ENCODE measurements at regions not wholly inside any gene's neighbourhood (a gene's known extent, or its start where the extent isn't known, plus 50 kb on each side); places are given as distances from the start of the nearest gene placed in this dataset.

DNA sequence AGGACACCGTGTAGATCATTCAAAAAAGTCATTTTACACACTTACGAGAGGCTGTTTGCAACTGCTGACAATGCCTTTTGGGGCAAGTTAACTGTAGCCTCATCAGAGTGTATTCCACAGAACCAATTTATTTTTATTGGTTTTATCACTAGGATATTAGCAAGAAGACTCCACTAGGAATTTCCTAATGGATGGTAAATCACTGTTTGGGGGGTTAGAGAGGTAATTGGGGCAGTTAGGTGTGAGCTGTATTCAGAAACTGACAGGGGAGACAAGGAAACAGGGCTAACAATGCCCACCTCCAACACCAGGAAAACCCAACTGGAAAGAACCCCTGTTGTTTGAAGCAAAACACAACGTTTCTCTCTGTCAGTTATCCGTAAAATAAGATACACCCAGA lies 383.0 kb upstream of the SHH start:
- intact Hi-C loops (cut with micrococcal nuclease), result no loop called here
- no peaks in the 10 kb centered on the region for H3K4me1 ChIP-seq (ENCODE audit: control insufficient read depth, insufficient read depth, low read length)
- no peaks in the 10 kb centered on the region for H3K27me3 ChIP-seq (ENCODE audit: control insufficient read depth, insufficient read depth, low read length)
- ATAC-seq, result no peak
- no peak overlapping the region for H3K27ac ChIP-seq (ENCODE audit: low read length)
- no peaks in the 10 kb centered on the region for H3K36me3 Mint-ChIP-seq
- H3K36me3 ChIP-seq (ENCODE audit: control insufficient read depth, insufficient read depth, low read length), result no peaks in the 10 kb centered on the region
- no peak for TF ChIP-seq CTCF (IDR thresholded peaks at IDR 0.05)
- WGBS (ENCODE audit: insufficient coverage), result 62% methylated on average over 4 of the region's 4 CpGs
- no peak for DNase-seq
- no peak overlapping the region for H3K4me3 Mint-ChIP-seq
- no peaks in the 10 kb centered on the region for H3K9me3 ChIP-seq (ENCODE audit: control insufficient read depth, insufficient read depth, low read length)
- no peaks in the 10 kb centered on the region for H3K27me3 Mint-ChIP-seq (ENCODE audit: low read depth in 2 of 2)
- H3K27ac Mint-ChIP-seq, result no peak overlapping the region
- H3K4me1 Mint-ChIP-seq, result no peaks in the 10 kb centered on the region
- no peak overlapping the region for H3K4me3 ChIP-seq (ENCODE audit: low read length)
- no peaks in the 10 kb centered on the region for H3K9me3 Mint-ChIP-seq

DNA sequence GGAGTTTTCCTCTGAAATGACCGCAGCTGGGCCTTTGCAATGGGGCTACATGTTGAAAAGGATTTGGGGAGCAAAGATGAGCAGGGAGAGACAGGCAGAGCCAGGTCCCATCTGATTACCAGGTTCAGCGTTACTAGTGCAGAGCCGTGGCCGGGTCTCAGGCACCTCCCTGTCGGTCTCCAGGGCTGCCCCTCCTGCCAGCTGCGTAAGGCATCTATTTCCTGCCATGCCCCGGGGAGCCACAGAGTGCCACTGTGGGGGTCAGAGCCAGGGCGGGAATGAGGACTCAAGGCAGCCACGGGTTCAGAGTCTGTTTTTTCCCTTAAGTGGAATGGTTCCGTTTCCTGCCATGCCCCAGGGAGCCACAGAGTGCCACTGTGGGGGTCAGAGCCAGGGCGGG lies 382.6 kb upstream of the SHH start:
- 67% methylated on average over 11 of the region's 11 CpGs for WGBS (ENCODE audit: insufficient coverage)
- no peaks in the 10 kb centered on the region for H3K9me3 ChIP-seq (ENCODE audit: control insufficient read depth, insufficient read depth, low read length)
- Mint-ChIP-seq H3K4me1 (no peaks in the 10 kb centered on the region), H3K4me3 (no peak overlapping the region), H3K9me3 (no peaks in the 10 kb centered on the region), H3K36me3 (no peaks in the 10 kb centered on the region), H3K27me3 (ENCODE audit: low read depth in 2 of 2) (no peaks in the 10 kb centered on the region), H3K27ac (no peak overlapping the region)
- no peak for TF ChIP-seq CTCF (IDR thresholded peaks at IDR 0.05)
- no peaks in the 10 kb centered on the region for H3K4me1 ChIP-seq (ENCODE audit: control insufficient read depth, insufficient read depth, low read length)
- no peaks in the 10 kb centered on the region for H3K27me3 ChIP-seq (ENCODE audit: control insufficient read depth, insufficient read depth, low read length)
- no peak for DNase-seq
- no peak overlapping the region for H3K4me3 ChIP-seq (ENCODE audit: low read length)
- no peaks in the 10 kb centered on the region for H3K36me3 ChIP-seq (ENCODE audit: control insufficient read depth, insufficient read depth, low read length)
- H3K27ac ChIP-seq (ENCODE audit: low read length), result no peak overlapping the region
- no peak for ATAC-seq
- intact Hi-C loops (cut with micrococcal nuclease), result no loop called here

- no peaks in the 10 kb centered on the region for H3K36me3 ChIP-seq (ENCODE audit: control insufficient read depth, insufficient read depth, low read length)
- no peaks in the 10 kb centered on the region for H3K27me3 ChIP-seq (ENCODE audit: control insufficient read depth, insufficient read depth, low read length)
- ATAC-seq (no peak), DNase-seq (no peak)
- no peaks in the 10 kb centered on the region for H3K9me3 ChIP-seq (ENCODE audit: control insufficient read depth, insufficient read depth, low read length)
- no peak overlapping the region for H3K27ac Mint-ChIP-seq
- intact Hi-C loops (cut with micrococcal nuclease), result no loop called here
- H3K4me3 Mint-ChIP-seq, result no peak overlapping the region
- no peak overlapping the region for H3K4me3 ChIP-seq (ENCODE audit: low read length)
- H3K27ac ChIP-seq (ENCODE audit: low read length), result no peak overlapping the region
- H3K36me3 Mint-ChIP-seq, result no peaks in the 10 kb centered on the region
- no peak for TF ChIP-seq CTCF (IDR thresholded peaks at IDR 0.05)
- H3K27me3 Mint-ChIP-seq (ENCODE audit: low read depth in 2 of 2), result no peaks in the 10 kb centered on the region
- no peaks in the 10 kb centered on the region for H3K9me3 Mint-ChIP-seq
- H3K4me1 Mint-ChIP-seq, result no peaks in the 10 kb centered on the region
- no peaks in the 10 kb centered on the region for H3K4me1 ChIP-seq (ENCODE audit: control insufficient read depth, insufficient read depth, low read length)
- WGBS (ENCODE audit: insufficient coverage), result 53% methylated on average over 4 of the region's 4 CpGs
Measured at GRCh38 chr7:156192921-156193320, 380.7 kb upstream of the SHH start.

DNA sequence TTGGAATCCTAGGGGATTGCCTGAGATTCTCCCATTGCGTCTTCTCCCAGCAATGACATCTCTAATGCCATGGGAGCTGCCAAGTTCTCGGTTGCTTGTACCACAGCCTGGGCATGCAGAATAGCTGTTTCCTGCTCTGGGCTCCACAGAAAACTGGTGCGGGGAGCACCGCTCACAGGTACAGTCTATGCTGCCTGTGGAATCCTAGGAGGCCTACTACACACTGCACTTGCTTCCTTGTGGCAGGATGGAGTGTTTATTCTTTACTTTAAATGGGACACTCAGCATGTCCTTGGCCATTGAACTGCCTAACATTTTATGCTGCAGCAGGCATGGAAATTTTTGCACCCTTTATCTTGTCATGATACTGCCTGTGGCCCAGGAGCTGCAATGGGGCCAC lies 378.8 kb upstream of the SHH start:
- H3K27me3 Mint-ChIP-seq (ENCODE audit: low read depth in 2 of 2), result no peaks in the 10 kb centered on the region
- intact Hi-C loops (cut with micrococcal nuclease), result no loop called here
- Histone ChIP-seq H3K4me1 (ENCODE audit: control insufficient read depth, insufficient read depth, low read length) (no peaks in the 10 kb centered on the region), H3K27ac (ENCODE audit: low read length) (no peak overlapping the region), H3K36me3 (ENCODE audit: control insufficient read depth, insufficient read depth, low read length) (no peaks in the 10 kb centered on the region), H3K9me3 (ENCODE audit: control insufficient read depth, insufficient read depth, low read length) (peaks cover 8% of the 10 kb centered on the region), H3K4me3 (ENCODE audit: low read length) (no peak overlapping the region), H3K27me3 (ENCODE audit: control insufficient read depth, insufficient read depth, low read length) (no peaks in the 10 kb centered on the region)
- H3K9me3 Mint-ChIP-seq, result no peaks in the 10 kb centered on the region
- no peak for DNase-seq
- ATAC-seq, result no peak
- H3K4me1 Mint-ChIP-seq, result no peaks in the 10 kb centered on the region
- no peak overlapping the region for H3K27ac Mint-ChIP-seq
- no peak for TF ChIP-seq CTCF (IDR thresholded peaks at IDR 0.05)
- 92% methylated on average over 4 of the region's 4 CpGs for WGBS (ENCODE audit: insufficient coverage)
- H3K4me3 Mint-ChIP-seq, result no peak overlapping the region
- H3K36me3 Mint-ChIP-seq, result no peaks in the 10 kb centered on the region

Measured in natural killer cell (primary cell).